ENCODE measurements at regions not wholly inside any gene's neighbourhood (a gene's known extent, or its start where the extent isn't known, plus 50 kb on each side); places are given as distances from the start of the nearest gene placed in this dataset.

DNA sequence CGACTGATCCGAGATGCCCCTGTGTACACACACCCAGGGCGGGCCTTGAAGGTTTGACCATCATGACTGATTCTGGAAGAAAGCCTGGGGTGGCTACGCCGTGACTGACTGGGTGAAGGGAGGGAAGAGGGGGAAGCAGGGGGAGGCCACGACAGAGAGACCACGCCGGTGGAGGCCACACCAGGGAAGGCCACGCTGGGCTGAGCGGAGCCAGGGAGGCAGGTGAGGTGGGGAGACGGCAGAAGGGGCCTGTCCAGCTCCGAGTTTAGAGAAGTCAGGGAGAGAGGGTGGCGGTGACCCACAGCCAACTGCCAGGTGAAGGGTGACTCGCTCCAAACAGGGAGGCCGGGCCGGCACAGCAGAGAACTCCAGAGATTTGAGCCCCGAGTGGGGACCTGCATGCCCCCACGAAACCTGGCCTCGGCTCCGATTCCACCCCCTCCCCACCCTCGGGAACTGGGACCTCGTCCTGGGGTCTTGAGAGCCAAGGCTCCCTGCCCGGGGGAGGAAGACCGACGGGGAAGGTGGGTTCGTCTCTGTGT, 102.6 kb downstream of the PTPRS start:
- 95 to 98% methylated on average over 26 of the region's 26 CpGs for WGBS, 2 donors

DNA sequence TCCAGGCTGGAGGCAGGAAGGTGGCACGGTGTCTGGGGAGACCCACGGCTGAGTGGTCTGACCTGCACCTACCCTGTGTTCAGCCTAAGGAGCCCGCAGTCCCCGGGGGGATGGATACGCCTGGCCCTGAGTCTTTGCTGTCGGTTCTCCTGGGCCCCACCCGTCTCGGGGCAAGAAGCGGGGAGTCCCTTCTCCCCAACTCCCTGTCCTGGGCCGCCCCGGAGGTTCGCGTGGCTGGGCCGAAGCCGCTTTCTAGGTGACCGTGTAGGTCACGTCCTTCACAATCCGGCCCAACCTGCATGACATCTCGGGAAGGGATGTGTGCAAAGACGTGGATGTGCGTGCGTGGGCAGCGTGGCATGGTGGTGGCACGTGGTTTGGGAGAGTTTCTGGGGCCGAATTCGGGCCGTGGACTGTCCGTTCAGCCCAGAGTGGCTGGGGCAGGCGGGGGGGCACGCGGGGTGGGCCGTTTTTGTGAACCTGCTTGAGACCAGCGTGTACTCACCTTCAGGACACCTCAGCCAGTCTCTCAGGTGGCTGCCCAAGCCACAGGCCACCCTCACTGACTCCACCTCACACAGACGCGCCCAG, 103.3 kb downstream of the PTPRS start:
- H3K36me3 ChIP-seq = peaks cover 0 to 41% (median 0%) of the 10 kb centered on the region in 9 donors
- no peaks in the 10 kb centered on the region for H3K4me1 ChIP-seq
- no peaks in the 10 kb centered on the region for H3K27me3 ChIP-seq
- H3K27ac ChIP-seq = no peak overlapping the region
- no peak overlapping the region for H3K4me3 ChIP-seq
- ATAC-seq (no peak), DNase-seq (no peak)
- H3K9me3 ChIP-seq = no peaks in the 10 kb centered on the region
- intact Hi-C loops (cut with DNase I) = no loop called here
- no peak for TF ChIP-seq CTCF (IDR thresholded peaks at IDR 0.05)
- 96 to 97% methylated on average over 35 of the region's 35 CpGs for WGBS, 2 donors

More for the DNA sequence above, 102.6 kb downstream of the PTPRS start:
- no peak for DNase-seq
- Histone ChIP-seq H3K27me3 (no peaks in the 10 kb centered on the region), H3K4me3 (no peak overlapping the region), H3K4me1 (no peaks in the 10 kb centered on the region), H3K27ac (no peak overlapping the region), H3K9me3 (no peaks in the 10 kb centered on the region), H3K36me3 (peaks cover 0 to 41% (median 0%) of the 10 kb centered on the region in 9 donors)
- intact Hi-C loops (cut with DNase I) = no loop called here
- ATAC-seq = no peak
- TF ChIP-seq CTCF (IDR thresholded peaks at IDR 0.05) = no peak

DNA sequence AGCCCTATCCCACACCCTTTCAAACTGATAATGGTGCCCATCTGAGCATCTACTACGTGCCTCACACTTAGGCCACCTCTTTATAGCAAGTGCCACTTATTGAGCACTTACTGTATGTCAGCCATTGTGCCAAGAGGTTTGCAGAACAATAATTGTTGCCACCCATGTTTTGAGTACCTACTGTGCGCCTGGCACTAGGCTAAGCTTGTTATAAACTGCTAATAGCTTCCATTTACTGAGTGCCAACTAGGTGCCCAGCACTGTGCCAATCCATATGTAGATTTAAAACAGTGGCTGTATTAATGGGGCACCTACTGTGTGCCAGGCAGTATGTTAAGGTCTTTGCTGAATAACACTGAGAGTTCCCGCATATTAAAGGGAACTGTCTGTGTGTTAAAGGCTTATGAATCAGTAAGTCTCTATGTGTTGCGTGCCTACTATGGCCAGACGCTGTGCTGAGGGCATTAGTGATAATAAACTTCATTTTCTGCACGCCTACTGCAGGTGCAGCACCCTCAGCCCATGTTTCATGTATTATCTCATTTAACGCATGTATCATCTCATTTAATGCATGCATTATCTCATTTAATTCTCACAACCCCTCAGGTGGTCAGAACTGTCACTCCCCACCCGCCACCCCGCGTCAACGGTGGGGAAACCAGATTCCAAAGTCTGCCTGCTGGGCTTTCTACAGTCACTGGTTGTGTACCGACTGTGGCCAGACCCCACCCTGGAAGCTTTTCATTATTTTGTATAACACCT, 105.0 kb downstream of the PTPRS start:
- DNase-seq = no peak
- no peak overlapping the region for H3K27ac ChIP-seq
- no peaks in the 10 kb centered on the region for H3K9me3 ChIP-seq
- peaks cover 0 to 38% (median 0%) of the 10 kb centered on the region in 9 donors for H3K36me3 ChIP-seq
- no peak overlapping the region for H3K4me3 ChIP-seq
- 96 to 97% methylated on average over 12 of the region's 12 CpGs for WGBS, 2 donors
- intact Hi-C loops (cut with DNase I) = no loop called here
- no peaks in the 10 kb centered on the region for H3K27me3 ChIP-seq
- H3K4me1 ChIP-seq = no peaks in the 10 kb centered on the region
- ATAC-seq = no peak
- no peak for TF ChIP-seq CTCF (IDR thresholded peaks at IDR 0.05)

DNA sequence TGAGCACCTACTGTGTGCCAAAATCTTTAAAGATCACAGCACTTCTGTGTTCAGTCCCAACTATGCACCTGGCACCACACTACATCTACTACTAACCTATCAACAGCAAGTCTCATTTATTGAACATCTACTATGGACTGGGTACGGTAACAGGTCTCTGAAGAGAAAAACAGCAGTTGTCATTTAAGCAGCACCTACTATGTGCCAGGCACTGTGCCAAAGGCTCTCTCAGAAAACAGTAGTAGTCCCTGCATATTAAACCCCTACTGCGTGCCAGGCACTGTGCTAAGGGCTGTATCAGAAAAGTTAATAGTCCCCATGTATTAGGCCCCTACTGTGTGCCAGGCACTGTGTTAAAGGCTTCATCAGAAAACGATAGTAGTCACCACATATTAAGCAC, 106.2 kb downstream of the PTPRS start:
- Histone ChIP-seq H3K36me3 (peaks cover 0 to 31% (median 0%) of the 10 kb centered on the region in 9 donors), H3K27me3 (peaks cover 0 to 7% (median 0%) of the 10 kb centered on the region in 7 donors), H3K4me1 (peaks cover 0 to 4% (median 0%) of the 10 kb centered on the region in 9 donors), H3K27ac (no peak overlapping the region), H3K9me3 (no peaks in the 10 kb centered on the region), H3K4me3 (no peak overlapping the region)
- TF ChIP-seq CTCF (IDR thresholded peaks at IDR 0.05) = no peak
- ATAC-seq (no peak), DNase-seq (no peak)
- intact Hi-C loops (cut with DNase I) = no loop called here
- WGBS, 2 donors = 95 to 96% methylated on average over 3 of the region's 3 CpGs

All from heart right ventricle (tissue), 16 donors.